HG03565 (cell line): ENCODE measurements at regions not wholly inside any gene's neighbourhood (a gene's known extent, or its start where the extent isn't known, plus 50 kb on each side); places are given as distances from the start of the nearest gene placed in this dataset.

ENCODE experiments used
- ATAC-seq: cut with Tn5 transposase; IDR thresholded peaks from one replicate; pipeline ENCODE4 v1.9.1; 2021; ENCODE audit warnings: mild to moderate bottlenecking, moderate library complexity; ENCODE audit not compliant: unreplicated experiment

GRCh38 chr1:193787061-193787460 lies 600.6 kb upstream of the B3GALT2 start:
- ATAC-seq: no peak

GRCh38 chr1:193785850-193786420 lies 599.5 kb upstream of the B3GALT2 start:
- ATAC-seq: no peak

- ATAC-seq: no peak
These were observed 588.3 kb upstream of the B3GALT2 start for GRCh38 chr1:193774536-193775323.

- no peak for ATAC-seq
These were observed 585.2 kb upstream of the B3GALT2 start for GRCh38 chr1:193771596-193771995.

- no peak for ATAC-seq
These were observed 583.2 kb upstream of the B3GALT2 start for GRCh38 chr1:193769651-193770050.

- ATAC-seq: no peak
These were observed 581.5 kb upstream of the B3GALT2 start for GRCh38 chr1:193767886-193768285.

GRCh38 chr1:193766329-193766728 lies 579.9 kb upstream of the B3GALT2 start:
- ATAC-seq: no peak

GRCh38 chr1:193763266-193763665 lies 576.9 kb upstream of the B3GALT2 start:
- no peak for ATAC-seq

- ATAC-seq: no peak
These were observed 575.8 kb upstream of the B3GALT2 start for GRCh38 chr1:193762236-193762635.

GRCh38 chr1:193755441-193755840 lies 569.0 kb upstream of the B3GALT2 start:
- ATAC-seq: no peak

GRCh38 chr1:193754732-193755427 lies 568.5 kb upstream of the B3GALT2 start:
- no peak for ATAC-seq

- ATAC-seq: no peak
These were observed 567.7 kb upstream of the B3GALT2 start for GRCh38 chr1:193754151-193754550.

- ATAC-seq: no peak
These were observed 566.8 kb upstream of the B3GALT2 start for GRCh38 chr1:193753038-193753756.

- no peak for ATAC-seq
These were observed 563.5 kb upstream of the B3GALT2 start for GRCh38 chr1:193749868-193750267.

- no peak for ATAC-seq
These were observed 561.2 kb upstream of the B3GALT2 start for GRCh38 chr1:193747579-193747978.

- no peak for ATAC-seq
These were observed 554.8 kb upstream of the B3GALT2 start for GRCh38 chr1:193741228-193741627.

GRCh38 chr1:193740762-193741161 lies 554.3 kb upstream of the B3GALT2 start:
- ATAC-seq: no peak

GRCh38 chr1:193736507-193736906 lies 550.1 kb upstream of the B3GALT2 start:
- ATAC-seq: no peak

GRCh38 chr1:193733674-193734073 lies 547.3 kb upstream of the B3GALT2 start:
- no peak for ATAC-seq

GRCh38 chr1:193730017-193730416 lies 543.6 kb upstream of the B3GALT2 start:
- no peak for ATAC-seq

GRCh38 chr1:193729429-193729828 lies 543.0 kb upstream of the B3GALT2 start:
- ATAC-seq: no peak
